CD4-positive, alpha-beta T cell treated with Interleukin-4 for 1 hour (primary cell): ENCODE measurements at regions not wholly inside any gene's neighbourhood (a gene's known extent, or its start where the extent isn't known, plus 50 kb on each side); places are given as distances from the start of the nearest gene placed in this dataset.
"Not testable (repeated sequence)": the region's sequence is repeated elsewhere in the genome, so short reads cannot be mapped to it uniquely, and the experiment has no call there.

Experiments
- DNase-seq, 2 donors: peaks; one replicate each; pipeline ENCODE4 v3.0.0-alpha.2; 2020 to 2022

GRCh38 chr21:27519361-27519760, 552.5 kb upstream of the ADAMTS5 start:
- DNase-seq = no peak

- DNase-seq = not testable (repeated sequence)
These were observed 550.3 kb upstream of the ADAMTS5 start for GRCh38 chr21:27517177-27517576.

- DNase-seq = no peak
These were observed 548.8 kb upstream of the ADAMTS5 start for GRCh38 chr21:27515676-27516075.

- DNase-seq = no peak
These were observed 546.9 kb upstream of the ADAMTS5 start for GRCh38 chr21:27513825-27514224.

- DNase-seq = no peak
These were observed 546.1 kb upstream of the ADAMTS5 start for GRCh38 chr21:27513016-27513415.

- DNase-seq = no peak
These were observed 544.3 kb upstream of the ADAMTS5 start for GRCh38 chr21:27511233-27511632.

- DNase-seq = no peak
These were observed 540.8 kb upstream of the ADAMTS5 start for GRCh38 chr21:27507695-27508094.

GRCh38 chr21:27505516-27505915, 538.6 kb upstream of the ADAMTS5 start:
- DNase-seq = no peak

GRCh38 chr21:27502801-27503200, 535.9 kb upstream of the ADAMTS5 start:
- DNase-seq = no peak

GRCh38 chr21:27498025-27498424, 531.1 kb upstream of the ADAMTS5 start:
- DNase-seq = no peak

- DNase-seq = no peak
These were observed 528.9 kb upstream of the ADAMTS5 start for GRCh38 chr21:27495836-27496235.

GRCh38 chr21:27493542-27493941, 526.7 kb upstream of the ADAMTS5 start:
- no peak for DNase-seq

GRCh38 chr21:27487676-27488075, 520.8 kb upstream of the ADAMTS5 start:
- DNase-seq = no peak

GRCh38 chr21:27480841-27481261, 514.0 kb upstream of the ADAMTS5 start:
- no peak for DNase-seq

GRCh38 chr21:27477296-27477695, 510.4 kb upstream of the ADAMTS5 start:
- no peak for DNase-seq

- no peak for DNase-seq
These were observed 509.8 kb upstream of the ADAMTS5 start for GRCh38 chr21:27476696-27477095.

GRCh38 chr21:27475363-27475955, 508.6 kb upstream of the ADAMTS5 start:
- DNase-seq = no peak

GRCh38 chr21:27467366-27467765, 500.5 kb upstream of the ADAMTS5 start:
- DNase-seq = no peak

GRCh38 chr21:27466140-27466539, 499.3 kb upstream of the ADAMTS5 start:
- no peak for DNase-seq

- DNase-seq = no peak
These were observed 497.8 kb upstream of the ADAMTS5 start for GRCh38 chr21:27464648-27465047.

GRCh38 chr21:27462726-27463125, 495.8 kb upstream of the ADAMTS5 start:
- DNase-seq = no peak

GRCh38 chr21:27454234-27454633, 487.3 kb upstream of the ADAMTS5 start:
- no peak for DNase-seq

- DNase-seq = no peak
These were observed 484.2 kb upstream of the ADAMTS5 start for GRCh38 chr21:27451116-27451515.

- DNase-seq = no peak
These were observed 483.3 kb upstream of the ADAMTS5 start for GRCh38 chr21:27450216-27450615.

- no peak for DNase-seq
These were observed 482.1 kb upstream of the ADAMTS5 start for GRCh38 chr21:27448960-27449359.

GRCh38 chr21:27447843-27448242, 481.0 kb upstream of the ADAMTS5 start:
- DNase-seq = no peak
